ENCODE measurements at regions not wholly inside any gene's neighbourhood (a gene's known extent, or its start where the extent isn't known, plus 50 kb on each side); places are given as distances from the start of the nearest gene placed in this dataset.

DNA sequence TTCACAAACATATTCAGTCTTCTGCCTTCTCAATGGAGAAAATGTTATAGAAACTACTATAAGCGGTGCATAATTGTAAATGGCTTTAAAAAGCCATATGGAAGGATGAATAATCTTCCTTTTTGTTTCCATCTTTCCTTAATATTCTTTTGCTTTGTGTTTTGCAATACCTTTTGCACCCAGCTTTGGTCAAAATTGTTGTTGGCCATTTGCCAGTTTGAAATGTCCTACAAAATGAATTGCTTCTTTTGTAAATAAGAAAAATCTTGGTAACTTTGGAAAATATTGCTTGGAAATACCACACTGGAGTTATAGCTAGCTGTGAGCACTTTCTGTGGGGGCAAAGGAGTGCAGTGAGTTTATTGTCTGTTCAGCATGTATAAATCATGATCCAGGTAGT lies 93.5 kb upstream of the NR2F2 start:
- no peak for TF ChIP-seq CTCF (IDR thresholded peaks at IDR 0.05)
- TF ChIP-seq POLR2A (IDR thresholded peaks at IDR 0.05) = no peak
- TF ChIP-seq EP300 (IDR thresholded peaks at IDR 0.05) = no peak
- TF ChIP-seq POLR2AphosphoS5 (IDR thresholded peaks at IDR 0.05) = no peak
